WERI-Rb-1 (cell line): ENCODE measurements at regions not wholly inside any gene's neighbourhood (a gene's known extent, or its start where the extent isn't known, plus 50 kb on each side); places are given as distances from the start of the nearest gene placed in this dataset.

Experiments
- DNase-seq: peaks from one replicate; pipeline ENCODE4 v3.0.0-alpha.2; 2020
- H3K27ac ChIP-seq: fragments of 250-450 bp; sonication (Bioruptor Pico); 2 replicates; pipeline ENCODE4 v1.5.1; 2020; ENCODE audit warnings: mild to moderate bottlenecking, moderate library complexity
- H3K27me3 ChIP-seq: fragments of 250-450 bp; sonication (Bioruptor Pico); 2 replicates; pipeline ENCODE4 v1.5.1; 2021; ENCODE audit warnings: mild to moderate bottlenecking, low read depth, moderate library complexity; ENCODE audit not compliant: insufficient read depth, severe bottlenecking
- H3K36me3 ChIP-seq: fragments of 250-450 bp; sonication (Bioruptor Pico); 2 replicates; pipeline ENCODE4 v1.5.1; 2020; ENCODE audit warnings: mild to moderate bottlenecking, moderate library complexity
- H3K4me3 ChIP-seq: 2 replicates; pipeline ENCODE4 v1.5.1; 2011; ENCODE audit warnings: low read depth, mild to moderate bottlenecking, control low read depth, low read length
- H3K9me3 ChIP-seq: fragments of 250-450 bp; sonication (Bioruptor Pico); 2 replicates; pipeline ENCODE4 v1.5.1; 2021; ENCODE audit warnings: mild to moderate bottlenecking, moderate library complexity; ENCODE audit not compliant: severe bottlenecking
- TF ChIP-seq, protein P1 (sequence below): IDR thresholded peaks from 2 replicates; pipeline ENCODE4 v1.5.1; 2011; ENCODE audit warnings: low read depth, mild to moderate bottlenecking, control low read depth, inconsistent platforms, low read length

DNA sequence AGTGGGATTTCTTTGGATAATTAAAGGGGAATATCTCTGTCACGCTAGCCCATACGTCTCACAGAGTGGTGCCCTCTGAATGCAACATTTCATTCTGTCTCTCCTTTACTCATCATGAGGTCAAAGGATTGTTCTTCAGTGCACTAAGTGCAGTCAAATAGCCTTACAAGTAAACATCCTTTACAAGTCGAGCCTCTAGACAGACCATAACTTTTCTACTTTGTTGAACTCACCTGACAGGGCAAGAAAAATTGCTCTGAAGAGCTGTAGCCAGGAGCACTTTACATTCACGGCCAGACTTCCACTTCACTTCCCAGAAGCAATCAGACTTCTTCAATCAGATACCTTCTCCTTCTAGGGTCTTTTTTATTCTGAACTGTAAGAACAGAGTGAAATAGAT, 768.0 kb upstream of the TMPRSS15 start:
- Histone ChIP-seq H3K27ac (no peak overlapping the region), H3K9me3 (no peaks in the 10 kb centered on the region), H3K4me3 (no peak overlapping the region), H3K36me3 (no peaks in the 10 kb centered on the region), H3K27me3 (no peaks in the 10 kb centered on the region)
- DNase-seq: no peak
- TF ChIP-seq, protein P1, sequence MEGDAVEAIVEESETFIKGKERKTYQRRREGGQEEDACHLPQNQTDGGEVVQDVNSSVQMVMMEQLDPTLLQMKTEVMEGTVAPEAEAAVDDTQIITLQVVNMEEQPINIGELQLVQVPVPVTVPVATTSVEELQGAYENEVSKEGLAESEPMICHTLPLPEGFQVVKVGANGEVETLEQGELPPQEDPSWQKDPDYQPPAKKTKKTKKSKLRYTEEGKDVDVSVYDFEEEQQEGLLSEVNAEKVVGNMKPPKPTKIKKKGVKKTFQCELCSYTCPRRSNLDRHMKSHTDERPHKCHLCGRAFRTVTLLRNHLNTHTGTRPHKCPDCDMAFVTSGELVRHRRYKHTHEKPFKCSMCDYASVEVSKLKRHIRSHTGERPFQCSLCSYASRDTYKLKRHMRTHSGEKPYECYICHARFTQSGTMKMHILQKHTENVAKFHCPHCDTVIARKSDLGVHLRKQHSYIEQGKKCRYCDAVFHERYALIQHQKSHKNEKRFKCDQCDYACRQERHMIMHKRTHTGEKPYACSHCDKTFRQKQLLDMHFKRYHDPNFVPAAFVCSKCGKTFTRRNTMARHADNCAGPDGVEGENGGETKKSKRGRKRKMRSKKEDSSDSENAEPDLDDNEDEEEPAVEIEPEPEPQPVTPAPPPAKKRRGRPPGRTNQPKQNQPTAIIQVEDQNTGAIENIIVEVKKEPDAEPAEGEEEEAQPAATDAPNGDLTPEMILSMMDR: no peak

DNA sequence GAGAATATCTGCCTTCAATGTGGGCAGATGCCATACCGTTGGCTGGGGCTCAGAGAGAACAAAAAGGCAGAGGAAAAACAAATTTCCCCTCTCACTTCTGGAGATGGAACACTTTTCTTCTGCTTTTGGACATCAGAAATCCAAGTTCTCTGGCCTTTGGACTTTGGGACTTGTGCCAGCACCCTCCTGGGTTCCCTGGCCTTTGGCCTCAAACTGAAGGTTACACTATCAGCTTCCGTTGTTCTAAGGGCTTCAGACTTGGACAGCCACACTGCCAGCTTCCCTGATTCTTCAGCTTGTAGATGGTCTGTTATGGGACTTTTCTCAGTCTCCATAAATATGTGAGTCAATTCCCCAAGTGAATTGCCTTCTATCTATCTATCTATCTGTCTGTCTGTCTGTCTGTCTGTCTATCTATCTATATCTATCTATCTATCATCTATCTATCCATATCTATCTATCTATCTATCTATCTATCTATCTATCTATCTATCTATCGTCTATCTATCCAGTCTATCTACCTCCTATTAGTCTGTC, 778.1 kb upstream of the TMPRSS15 start:
- TF ChIP-seq, protein P1: no peak
- Histone ChIP-seq H3K9me3 (no peaks in the 10 kb centered on the region), H3K4me3 (no peak overlapping the region), H3K27ac (no peak overlapping the region), H3K27me3 (peaks cover 5% of the 10 kb centered on the region), H3K36me3 (no peaks in the 10 kb centered on the region)
- DNase-seq: no peak

DNA sequence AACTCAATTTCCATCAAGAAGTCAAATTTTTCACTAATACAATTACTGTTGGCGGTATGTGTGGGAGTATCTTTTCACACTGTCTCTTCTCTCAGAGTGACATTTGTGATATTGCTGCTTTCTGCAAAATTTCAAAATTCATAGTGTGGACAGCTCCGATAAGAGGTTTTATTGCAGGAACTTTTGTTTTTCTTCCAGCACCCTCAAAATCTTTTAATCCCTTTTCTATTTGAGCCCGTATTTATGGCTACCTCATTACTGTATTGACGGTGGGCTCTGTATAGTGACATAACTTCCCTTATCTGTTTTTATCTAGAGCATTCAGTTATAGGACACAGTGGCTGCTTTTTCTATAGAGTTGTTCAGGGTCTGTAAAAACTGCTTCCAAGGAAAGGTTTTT, 794.4 kb upstream of the TMPRSS15 start:
- Histone ChIP-seq H3K9me3 (no peaks in the 10 kb centered on the region), H3K36me3 (no peaks in the 10 kb centered on the region), H3K27ac (no peak overlapping the region), H3K4me3 (no peak overlapping the region), H3K27me3 (peaks cover 11% of the 10 kb centered on the region)
- no peak for DNase-seq
- TF ChIP-seq, protein P1: no peak

DNA sequence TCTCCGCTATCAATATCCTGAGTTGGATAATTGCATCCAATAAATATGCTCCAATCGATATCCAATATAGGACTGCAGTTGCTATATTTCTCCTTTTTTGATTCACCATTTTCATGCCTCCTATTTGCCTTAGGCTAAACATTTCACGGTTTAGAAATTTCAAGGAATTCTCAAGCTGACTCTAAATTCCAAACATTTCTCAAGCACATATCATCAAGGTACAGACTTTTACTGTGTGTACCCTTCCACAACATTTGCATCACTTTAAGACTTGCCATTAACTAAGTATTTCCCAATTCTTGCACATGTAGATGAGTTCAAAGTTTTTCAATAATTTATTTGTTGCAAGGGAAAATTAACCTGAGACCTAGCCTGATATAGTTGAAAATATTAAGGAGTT, 795.2 kb upstream of the TMPRSS15 start:
- H3K27ac ChIP-seq: no peak overlapping the region

DNA sequence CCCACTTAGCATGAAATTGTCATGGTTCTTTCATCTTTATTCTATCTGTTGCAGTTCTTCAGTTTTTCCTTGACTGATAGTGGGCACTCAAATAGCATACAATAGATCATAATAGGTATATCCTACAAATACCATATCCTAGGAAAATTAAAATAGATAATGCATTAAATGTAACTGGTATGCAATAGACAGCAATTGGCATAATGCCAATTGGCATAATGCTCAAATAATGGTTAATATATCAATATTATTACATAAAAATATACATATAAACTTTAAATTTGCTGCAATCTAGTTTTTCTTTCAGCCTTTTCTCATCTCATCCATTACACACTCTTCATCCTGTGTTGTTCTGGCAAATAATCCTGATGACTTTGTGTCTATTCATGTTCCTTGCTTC, 814.6 kb upstream of the TMPRSS15 start:
- no peak overlapping the region for H3K4me3 ChIP-seq
- TF ChIP-seq, protein P1: no peak
- H3K27me3 ChIP-seq: peaks cover 14% of the 10 kb centered on the region
- no peaks in the 10 kb centered on the region for H3K9me3 ChIP-seq
- no peaks in the 10 kb centered on the region for H3K36me3 ChIP-seq
- H3K27ac ChIP-seq: no peak overlapping the region
- no peak for DNase-seq

More for the DNA sequence above, 795.2 kb upstream of the TMPRSS15 start:
- no peaks in the 10 kb centered on the region for H3K9me3 ChIP-seq
- no peaks in the 10 kb centered on the region for H3K36me3 ChIP-seq
- DNase-seq: no peak
- peaks cover 11% of the 10 kb centered on the region for H3K27me3 ChIP-seq
- H3K4me3 ChIP-seq: no peak overlapping the region
- TF ChIP-seq, protein P1: no peak

DNA sequence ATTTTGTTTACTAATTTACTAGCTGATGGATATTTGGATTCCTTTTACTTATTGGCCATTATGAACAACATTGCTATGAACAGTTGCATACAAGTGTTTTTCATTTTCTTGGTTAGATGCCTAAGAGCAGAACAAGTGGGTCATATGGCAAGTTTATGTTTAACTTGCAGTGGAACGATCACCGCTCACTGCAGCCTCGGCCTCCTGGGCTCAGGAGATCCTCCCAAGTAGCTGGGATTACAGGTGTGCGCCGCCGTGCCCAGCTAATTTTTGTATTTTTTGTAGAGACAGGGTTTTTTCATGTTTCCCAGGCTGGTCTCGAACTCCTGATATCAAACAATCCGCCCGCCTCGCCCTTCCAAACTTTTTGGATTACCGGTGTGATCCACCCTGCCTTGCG, 820.5 kb upstream of the TMPRSS15 start:
- Histone ChIP-seq H3K9me3 (no peaks in the 10 kb centered on the region), H3K36me3 (no peaks in the 10 kb centered on the region), H3K27ac (no peak overlapping the region), H3K4me3 (no peak overlapping the region), H3K27me3 (peaks cover 4% of the 10 kb centered on the region)
- no peak for DNase-seq
- TF ChIP-seq, protein P1: no peak
